Calu3 (cell line): ENCODE measurements at regions not wholly inside any gene's neighbourhood (a gene's known extent, or its start where the extent isn't known, plus 50 kb on each side); places are given as distances from the start of the nearest gene placed in this dataset.

Source experiments
- BruUV-seq: library from RNA; stranded (reverse); fragments of 400-500 nt; replicated peaks from 2 replicates; lab custom pipeline; 2021; lab: Mats Ljungman, UMichigan
- CTCF ChIA-PET: fragments of 300-600 bp; sonication (Branson Sonifier 250); formaldehyde crosslinking; loops from one replicate; lab custom pipeline; 2022; ENCODE audit warnings: antibody characterized with exemption; lab: Charles Lee
- DNase-seq: peaks from one replicate; pipeline ENCODE4 v3.0.0; 2022
- H3K27ac Mint-ChIP-seq: one replicate; pipeline ENCODE4 v1.8.0; 2022; ENCODE audit warnings: mixed read lengths; ENCODE audit not compliant: unreplicated experiment
- H3K27me3 Mint-ChIP-seq: one replicate; pipeline ENCODE4 v1.8.0; 2022; ENCODE audit warnings: mixed read lengths; ENCODE audit not compliant: unreplicated experiment
- H3K36me3 Mint-ChIP-seq: one replicate; pipeline ENCODE4 v1.8.0; 2022; ENCODE audit warnings: mild to moderate bottlenecking, moderate library complexity, mixed read lengths; ENCODE audit not compliant: insufficient read depth, unreplicated experiment
- H3K4me1 Mint-ChIP-seq: one replicate; pipeline ENCODE4 v1.8.0; 2022; ENCODE audit warnings: mild to moderate bottlenecking, low read depth, mixed read lengths; ENCODE audit not compliant: unreplicated experiment
- H3K4me3 Mint-ChIP-seq: one replicate; pipeline ENCODE4 v1.8.0; 2022; ENCODE audit warnings: mild to moderate bottlenecking, low read depth, moderate library complexity, mixed read lengths; ENCODE audit not compliant: unreplicated experiment
- H3K9me3 Mint-ChIP-seq: one replicate; pipeline ENCODE4 v1.8.0; 2022; ENCODE audit warnings: low read depth, mixed read lengths; ENCODE audit not compliant: unreplicated experiment
- CTCF ChIP-seq: fragments of 200-600 bp; IDR thresholded peaks from one replicate; pipeline ENCODE4 v1.8.0; 2022; ENCODE audit warnings: antibody characterized with exemption; ENCODE audit not compliant: unreplicated experiment
- intact Hi-C: fragments of 100-400 bp; cut with micrococcal nuclease; formaldehyde crosslinking; loops from one replicate; pipeline ENCODE4 v1.10.0; 2022; ENCODE audit not compliant: unreplicated experiment

GRCh38 chr1:60878323-60878722 lies 204.0 kb upstream of the NFIA start:
- DNase-seq: no peak
- TF ChIP-seq CTCF: no peak
- Mint-ChIP-seq H3K4me1 (peaks cover 7% of the 10 kb centered on the region), H3K27ac (peak overlapping the region; percentile 39), H3K36me3 (no peaks in the 10 kb centered on the region), H3K27me3 (no peaks in the 10 kb centered on the region), H3K4me3 (no peak overlapping the region), H3K9me3 (no peaks in the 10 kb centered on the region)
- BruUV-seq: no TSS peak
- CTCF ChIA-PET: no interaction called here
- intact Hi-C loops: no loop called here

GRCh38 chr1:60877376-60877775 lies 205.0 kb upstream of the NFIA start:
- CTCF ChIA-PET: no interaction called here
- no TSS peak for BruUV-seq
- Mint-ChIP-seq H3K9me3 (no peaks in the 10 kb centered on the region), H3K27ac (no peak overlapping the region), H3K4me3 (no peak overlapping the region), H3K36me3 (no peaks in the 10 kb centered on the region), H3K4me1 (peaks cover 7% of the 10 kb centered on the region), H3K27me3 (no peaks in the 10 kb centered on the region)
- no peak for DNase-seq
- no peak for TF ChIP-seq CTCF
- intact Hi-C loops: no loop called here

GRCh38 chr1:60876952-60877351 lies 205.4 kb upstream of the NFIA start:
- Mint-ChIP-seq H3K4me1 (peaks cover 7% of the 10 kb centered on the region), H3K9me3 (no peaks in the 10 kb centered on the region), H3K27me3 (no peaks in the 10 kb centered on the region), H3K36me3 (no peaks in the 10 kb centered on the region), H3K27ac (no peak overlapping the region), H3K4me3 (no peak overlapping the region)
- BruUV-seq: no TSS peak
- CTCF ChIA-PET: no interaction called here
- DNase-seq: no peak
- intact Hi-C loops: no loop called here
- no peak for TF ChIP-seq CTCF

- CTCF ChIA-PET: interaction anchor here (0.6 to 1.2 kb wide), 2 partner anchors 15 to 21 kb away, joined by 3 read pairs; no protein-coding TSS in a partner anchor
- H3K36me3 Mint-ChIP-seq: no peaks in the 10 kb centered on the region
- H3K27me3 Mint-ChIP-seq: no peaks in the 10 kb centered on the region
- TF ChIP-seq CTCF: no peak
- no peak overlapping the region for H3K4me3 Mint-ChIP-seq
- intact Hi-C loops: no loop called here
- H3K27ac Mint-ChIP-seq: no peak overlapping the region
- DNase-seq: no peak
- no TSS peak for BruUV-seq
- H3K9me3 Mint-ChIP-seq: no peaks in the 10 kb centered on the region
- H3K4me1 Mint-ChIP-seq: peaks cover 7% of the 10 kb centered on the region
These were observed 207.2 kb upstream of the NFIA start for GRCh38 chr1:60875138-60875537.
